COLO668 (cell line): ENCODE measurements at regions not wholly inside any gene's neighbourhood (a gene's known extent, or its start where the extent isn't known, plus 50 kb on each side); places are given as distances from the start of the nearest gene placed in this dataset.
A peak's percentile ranks its signal among the peaks of the same experiment; 100 is the strongest.

Experiments used
- DNase-seq: peaks from one replicate; lab custom pipeline; 2025; ENCODE audit not compliant: unreplicated experiment; lab: John Stamatoyannopoulos, UW

DNA sequence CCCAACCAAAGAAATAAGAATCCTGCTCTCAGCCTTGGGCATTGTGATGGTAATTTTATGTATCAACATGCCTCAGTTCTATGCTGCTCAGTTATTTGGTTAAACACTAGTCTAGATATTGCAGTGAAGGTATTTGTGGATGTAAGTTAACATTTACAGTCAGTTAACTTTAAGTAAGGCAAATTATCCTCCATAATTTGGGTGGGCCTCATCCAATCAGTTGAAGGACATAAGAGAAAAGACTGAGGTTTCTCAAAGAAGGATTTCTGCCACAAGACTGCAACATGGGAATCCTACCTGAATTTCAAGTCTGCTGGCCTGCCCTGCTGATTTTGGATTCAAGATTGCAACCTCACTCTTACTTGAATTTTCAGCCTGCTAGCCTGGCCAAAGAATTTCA lies 975.5 kb upstream of the ACVR2A start:
- DNase-seq = no peak

DNA sequence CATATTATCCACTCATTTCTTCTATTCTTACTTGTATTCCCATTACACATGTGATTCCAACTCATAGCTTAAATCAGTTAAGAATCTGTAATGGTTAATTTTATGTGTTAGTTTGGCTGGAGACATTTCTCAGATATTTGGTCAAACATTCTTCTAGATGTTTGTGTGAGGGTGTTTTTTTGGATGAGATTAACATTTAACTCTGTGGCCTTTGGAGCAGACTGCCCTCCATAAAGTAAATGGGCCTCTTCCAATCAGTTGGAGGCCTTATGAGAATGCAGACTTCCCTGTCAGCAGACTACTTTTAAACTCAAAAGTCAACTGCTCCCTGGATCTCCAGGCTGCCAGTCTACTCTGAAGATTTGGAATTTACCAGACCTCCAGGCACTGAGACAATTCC lies 976.8 kb upstream of the ACVR2A start:
- no peak for DNase-seq

DNA sequence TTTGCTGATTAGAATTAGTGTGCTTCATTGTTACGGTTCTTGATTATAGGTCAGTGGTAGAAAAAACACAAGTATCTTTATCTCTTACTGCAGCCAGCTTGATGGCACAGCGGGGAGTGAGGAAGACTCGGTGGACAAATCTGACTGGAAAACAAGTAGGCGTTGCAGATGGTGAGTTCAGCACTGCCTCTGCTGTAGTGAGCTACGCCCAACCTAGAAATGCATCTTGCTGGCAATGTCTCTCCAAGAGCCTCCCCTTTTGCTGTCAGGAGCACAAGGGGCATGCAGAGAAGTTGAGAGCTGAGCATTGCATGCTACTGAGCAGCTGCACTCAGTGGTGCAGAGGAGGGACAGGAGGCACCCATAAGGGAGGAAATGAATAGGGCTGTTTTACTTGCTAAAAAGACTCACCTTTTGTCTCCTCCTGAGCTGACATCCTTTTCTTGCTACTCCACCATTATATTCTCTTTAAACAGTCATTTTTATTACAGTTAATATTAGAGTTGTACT lies 977.3 kb upstream of the ACVR2A start:
- no peak for DNase-seq

DNA sequence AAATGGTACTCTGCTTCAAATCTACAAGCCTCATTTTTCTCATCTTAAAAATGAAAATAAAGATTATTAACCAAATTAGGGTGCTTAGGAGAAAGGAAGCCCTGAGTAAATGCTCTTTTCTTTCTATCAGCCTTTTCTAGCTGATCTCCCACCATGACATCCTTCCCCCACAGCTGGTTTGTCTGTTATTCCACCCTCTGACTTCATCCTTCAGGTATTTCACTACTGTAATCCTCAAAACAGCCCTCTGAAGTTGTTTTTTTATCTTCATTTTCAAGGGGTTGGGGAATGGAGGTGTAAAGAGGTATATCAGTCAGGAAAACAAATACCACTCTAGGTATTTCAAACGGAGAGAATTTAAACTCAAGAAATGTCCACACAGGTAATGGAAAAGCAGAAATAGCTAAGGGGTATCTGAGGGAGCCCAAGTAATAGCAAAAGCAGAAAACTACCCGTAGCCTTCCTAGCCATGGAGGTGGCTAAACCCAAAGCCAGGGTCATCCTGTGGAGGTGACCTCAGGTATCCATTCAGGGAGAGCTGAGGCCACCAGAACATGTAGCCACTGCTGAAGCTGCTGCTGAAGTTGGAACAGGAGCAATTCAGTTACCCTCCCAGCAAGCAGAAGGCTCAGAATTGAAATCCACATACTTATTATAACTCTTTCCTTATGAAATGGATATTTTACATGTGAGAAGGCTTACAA lies 990.9 kb upstream of the ACVR2A start:
- no peak for DNase-seq

DNA sequence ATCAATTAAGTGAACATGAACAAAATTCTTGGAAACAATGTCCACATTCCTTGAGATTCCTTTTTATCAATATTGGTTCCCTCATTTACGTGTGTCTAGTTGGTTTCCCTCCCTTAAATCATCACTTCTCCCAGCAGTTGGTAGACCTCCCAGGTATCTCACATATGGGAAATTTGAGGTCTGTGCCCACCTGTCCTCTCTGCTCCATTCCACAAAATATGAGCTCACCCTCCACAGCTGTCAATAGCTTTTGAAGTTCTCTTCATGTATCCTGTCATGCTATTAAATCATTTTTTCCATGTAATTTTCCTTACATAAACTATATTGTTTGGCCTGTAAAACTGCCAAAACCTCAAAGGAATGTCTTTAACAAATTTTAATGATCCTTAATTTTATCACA lies 992.2 kb upstream of the ACVR2A start:
- DNase-seq = no peak

DNA sequence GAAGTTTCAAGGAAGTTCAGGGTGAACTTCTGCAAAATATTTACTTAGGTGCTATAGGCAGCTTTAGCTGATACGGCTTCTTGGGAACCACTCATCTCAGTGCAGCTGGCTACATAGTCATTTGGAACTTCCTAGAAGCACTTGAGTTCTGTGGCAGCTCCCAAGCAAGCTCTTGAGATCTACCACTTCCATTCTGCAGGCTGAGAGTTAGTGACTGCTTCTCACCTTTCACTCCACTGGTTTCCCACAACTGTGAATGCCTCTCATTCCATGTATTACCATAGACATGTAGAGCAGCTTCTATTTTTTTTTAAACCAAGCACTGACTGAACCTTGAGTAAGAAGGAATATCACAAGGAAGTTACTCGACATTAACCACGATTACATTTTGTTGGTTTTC lies 994.1 kb upstream of the ACVR2A start:
- DNase-seq = no peak

DNA sequence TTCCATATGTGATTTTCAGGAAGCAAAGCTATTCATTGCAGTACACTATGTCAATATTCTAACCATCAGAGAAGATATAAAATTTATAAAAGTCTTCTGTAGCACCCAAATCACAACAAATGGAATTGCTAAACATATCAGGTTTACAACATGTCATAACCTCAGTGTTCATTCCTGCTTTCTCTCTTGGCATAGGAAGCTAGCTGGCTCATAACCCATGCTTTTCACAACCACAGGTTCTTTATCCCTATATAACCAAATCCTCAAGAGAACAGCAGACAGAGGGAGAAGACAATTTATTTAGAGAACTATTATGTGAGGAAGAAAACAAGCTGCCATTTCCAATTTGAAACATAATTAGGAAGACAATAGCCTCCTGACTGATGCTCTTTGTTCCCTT lies 997.0 kb upstream of the ACVR2A start:
- DNase-seq = no peak

DNA sequence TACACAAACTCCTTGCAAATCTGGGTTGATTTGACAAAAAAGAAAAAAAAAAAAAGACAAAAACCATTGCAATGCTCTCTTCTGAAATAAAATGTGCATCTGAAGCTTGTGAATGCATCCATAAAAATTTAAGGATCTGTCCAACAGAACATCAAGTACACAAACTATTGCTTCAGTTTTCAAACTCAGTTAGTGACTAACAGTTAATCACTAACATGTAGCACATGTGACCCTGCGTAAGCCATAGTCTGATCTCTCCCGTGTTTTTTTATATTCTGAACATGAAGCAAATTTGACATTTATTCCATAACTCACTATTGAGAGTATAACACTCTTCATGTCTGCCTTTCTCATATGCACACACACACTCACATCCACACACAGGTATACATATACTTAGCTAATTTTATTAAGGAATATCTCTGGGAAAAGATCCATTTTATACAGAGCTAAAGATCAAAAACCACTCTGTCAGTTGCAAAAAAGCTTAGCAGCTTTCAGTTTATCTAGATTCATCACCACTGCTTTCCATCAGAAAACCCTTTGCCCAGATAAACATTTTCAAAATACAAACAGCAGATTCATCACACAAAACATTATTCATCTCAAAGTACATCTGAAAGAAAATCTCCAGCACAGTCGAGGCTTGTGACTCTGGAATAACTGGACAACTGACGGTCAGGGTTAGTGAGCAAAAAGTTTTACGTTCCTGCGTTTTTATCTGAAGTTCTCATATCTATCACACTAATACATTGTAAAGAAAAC lies 1000.4 kb upstream of the ACVR2A start:
- DNase-seq = no peak

DNA sequence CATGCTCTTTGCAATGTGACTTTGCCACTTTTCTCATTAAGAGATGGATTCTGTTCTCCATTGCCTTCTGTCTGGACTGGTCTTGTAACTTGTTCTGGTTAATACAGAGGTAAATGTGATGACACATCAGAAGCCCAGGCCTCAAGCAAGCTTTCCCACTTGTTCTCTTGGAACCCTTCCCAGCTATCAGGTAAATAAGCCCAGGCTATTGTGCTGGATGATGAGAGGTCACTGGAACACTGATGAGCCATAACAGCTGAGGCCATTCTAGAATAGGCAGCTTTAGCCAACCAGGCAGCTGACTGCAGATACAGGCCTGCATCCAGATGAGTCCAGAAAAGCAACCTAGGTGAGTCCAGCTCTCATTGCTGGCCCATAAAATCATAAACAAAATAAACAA lies 1007.0 kb upstream of the ACVR2A start:
- DNase-seq = peak; percentile 16

DNA sequence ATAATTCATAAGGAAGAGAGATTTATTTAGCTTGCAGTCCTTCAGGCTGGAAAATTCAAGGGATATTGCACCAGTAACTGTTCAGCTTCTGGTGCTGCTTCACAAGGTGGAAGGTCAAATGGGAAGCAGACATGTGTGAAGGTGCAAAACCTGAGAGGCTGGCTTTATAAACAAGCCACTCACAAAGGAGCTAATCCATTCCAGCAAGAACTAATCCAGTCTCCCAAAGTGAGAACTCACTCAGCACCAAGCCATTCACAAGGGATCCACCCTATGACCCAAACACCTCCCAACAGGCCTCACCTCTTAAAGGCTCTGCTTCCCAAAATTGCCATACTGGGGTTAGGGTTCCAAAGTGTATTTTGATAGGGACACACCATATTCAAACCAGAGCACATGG lies 1018.4 kb upstream of the ACVR2A start:
- no peak for DNase-seq

DNA sequence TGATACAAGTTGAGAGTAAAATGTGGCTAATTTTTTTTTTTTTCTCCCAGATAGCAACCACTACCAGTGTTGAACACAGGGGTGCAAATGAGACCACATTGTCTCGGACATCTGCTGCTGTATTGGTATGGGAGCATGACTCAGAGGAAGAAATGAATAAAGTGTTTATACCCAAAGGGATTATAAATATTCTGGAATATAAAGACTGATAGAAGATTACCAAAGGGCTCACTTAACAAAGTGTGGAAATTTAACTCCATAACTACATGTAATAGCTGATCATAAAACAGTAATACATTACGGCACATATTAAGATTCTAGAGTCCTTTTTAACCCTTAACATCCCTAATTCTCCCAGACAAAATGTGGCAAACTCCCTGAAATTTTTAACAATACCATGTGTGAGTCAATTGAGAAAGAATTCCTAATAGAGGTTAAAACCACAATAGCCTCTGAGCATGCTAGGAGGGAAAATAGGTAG lies 1023.0 kb upstream of the ACVR2A start:
- DNase-seq = no peak

DNA sequence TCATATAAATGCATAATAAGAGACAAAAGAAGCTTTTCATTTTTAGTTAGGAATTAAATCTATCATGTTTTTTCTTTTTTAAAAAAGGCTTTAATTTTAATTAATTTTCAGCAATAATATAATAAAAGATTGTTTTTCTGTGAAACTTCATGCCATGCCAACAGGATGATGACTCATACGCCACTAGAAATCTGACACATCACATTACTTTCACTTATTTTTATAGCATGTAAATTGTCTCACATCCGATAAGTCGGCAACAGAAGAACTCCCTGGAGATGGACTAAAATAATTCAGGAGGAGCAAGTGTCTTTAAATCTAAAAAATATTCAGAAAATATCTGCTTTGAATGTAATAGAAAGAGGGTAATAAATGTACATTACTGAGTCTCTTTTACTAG lies 1024.2 kb upstream of the ACVR2A start:
- DNase-seq = no peak

DNA sequence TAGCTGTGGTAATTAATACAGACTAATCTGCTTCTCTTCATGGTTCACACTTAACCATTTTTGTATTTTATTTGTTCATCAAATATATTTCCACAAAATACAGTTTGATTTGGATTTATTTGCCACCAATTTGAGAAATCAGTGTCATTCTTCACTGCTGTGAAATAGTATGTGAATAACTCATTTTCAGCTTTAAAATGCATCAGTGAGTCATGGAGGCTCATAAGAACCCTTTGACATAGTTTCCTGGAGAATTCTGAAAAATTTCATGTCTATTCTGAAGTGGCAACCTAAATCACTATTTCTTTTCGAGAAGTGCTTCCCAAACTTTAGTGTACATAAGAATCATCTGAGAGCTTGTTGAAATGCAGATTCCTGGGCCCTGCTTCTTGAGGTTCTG lies 1026.7 kb upstream of the ACVR2A start:
- DNase-seq = no peak

DNA sequence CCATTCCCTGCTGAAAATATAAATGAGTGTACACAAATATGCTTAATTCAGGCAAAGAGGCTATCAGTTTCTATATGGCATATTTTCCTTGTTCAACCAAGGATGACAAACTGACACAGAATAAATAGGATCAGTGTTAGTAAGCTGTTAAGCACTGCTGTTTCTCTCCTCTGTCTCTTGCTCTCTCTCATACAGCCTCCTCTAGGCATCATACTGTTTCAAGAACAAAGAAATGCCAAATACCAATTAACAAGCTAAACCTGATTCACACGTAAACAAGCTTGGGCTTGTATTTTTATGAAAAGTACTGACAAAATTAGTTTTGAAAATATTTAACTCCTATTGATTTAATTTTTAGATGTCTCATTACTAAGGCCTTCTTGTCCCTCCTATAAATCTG lies 1027.2 kb upstream of the ACVR2A start:
- DNase-seq = no peak

DNA sequence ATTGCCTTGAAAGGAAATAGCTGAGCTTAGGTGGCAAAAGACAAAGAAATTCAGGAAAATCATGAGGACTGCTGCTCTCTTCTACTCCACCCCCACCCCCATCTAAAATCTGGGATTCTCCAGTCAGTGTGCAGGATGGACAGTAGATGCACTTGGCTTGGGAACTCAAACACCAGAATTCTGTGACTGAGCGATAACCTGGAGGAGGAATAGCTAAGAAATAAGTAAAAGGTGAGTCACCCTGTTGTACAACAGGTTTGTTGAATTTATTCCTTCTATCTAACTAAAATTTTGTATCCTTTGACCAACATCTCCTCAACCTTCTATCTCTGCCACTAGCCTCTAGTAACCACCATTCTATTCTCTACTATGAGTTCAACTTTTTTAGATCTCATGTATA lies 1029.9 kb upstream of the ACVR2A start:
- no peak for DNase-seq

DNA sequence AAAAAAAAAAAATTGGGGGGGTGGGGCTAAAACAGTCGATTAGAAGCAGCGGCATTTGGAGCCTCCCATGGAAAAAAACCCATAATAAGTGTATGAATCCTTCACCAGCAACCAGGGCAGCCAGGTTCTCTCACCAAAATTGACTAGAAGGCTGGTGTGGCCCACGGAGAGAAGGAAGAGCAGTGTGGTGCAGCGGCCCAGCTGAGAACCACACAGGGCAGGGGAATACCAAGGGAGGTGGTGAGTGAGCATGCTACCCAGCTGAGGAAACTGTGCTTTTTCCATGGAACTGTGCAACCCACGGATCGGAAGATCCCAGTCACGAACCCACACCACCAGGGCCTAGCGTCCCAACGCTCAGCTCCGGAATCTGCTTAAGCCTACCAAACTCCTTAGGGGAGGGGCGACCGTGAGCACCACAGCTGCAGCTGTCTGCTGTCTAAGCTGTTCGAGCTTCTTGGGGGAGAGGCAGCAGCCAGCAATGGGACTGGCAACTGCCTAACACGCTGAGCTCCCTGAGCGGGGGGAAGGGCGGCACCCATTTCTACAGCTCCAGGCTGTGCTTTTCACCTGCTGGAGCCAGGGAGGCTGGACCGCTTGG lies 1037.2 kb upstream of the ACVR2A start:
- DNase-seq = no peak

DNA sequence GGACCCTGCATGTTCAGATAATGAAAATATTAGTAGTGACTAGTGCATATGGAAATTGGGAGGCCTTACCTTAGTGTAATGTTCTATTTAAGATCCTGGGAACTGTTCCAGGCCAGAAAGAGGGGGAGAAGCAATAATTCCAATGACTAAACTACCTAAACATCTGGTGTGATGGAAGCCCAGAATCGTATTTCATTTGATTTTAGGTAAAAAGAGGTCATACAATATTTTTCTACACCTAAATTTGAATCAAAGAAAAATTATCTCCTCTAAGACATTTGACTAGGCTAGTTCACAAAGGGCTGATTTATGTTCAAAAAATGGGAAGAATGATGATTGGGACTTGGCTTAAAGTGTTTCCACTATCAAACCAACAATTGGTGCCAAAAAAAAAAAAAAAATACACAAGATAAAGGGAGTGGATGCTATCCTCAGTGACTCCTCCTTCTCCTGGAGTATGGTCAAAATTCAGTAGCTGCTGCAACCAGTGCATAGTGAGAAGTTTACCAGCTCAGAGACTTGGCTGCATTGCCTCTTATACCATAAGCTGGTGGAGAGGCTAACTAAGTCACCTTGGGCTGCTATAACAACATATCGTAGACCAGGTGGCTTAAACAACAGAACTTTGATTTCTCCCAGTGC lies 1038.3 kb upstream of the ACVR2A start:
- no peak for DNase-seq

DNA sequence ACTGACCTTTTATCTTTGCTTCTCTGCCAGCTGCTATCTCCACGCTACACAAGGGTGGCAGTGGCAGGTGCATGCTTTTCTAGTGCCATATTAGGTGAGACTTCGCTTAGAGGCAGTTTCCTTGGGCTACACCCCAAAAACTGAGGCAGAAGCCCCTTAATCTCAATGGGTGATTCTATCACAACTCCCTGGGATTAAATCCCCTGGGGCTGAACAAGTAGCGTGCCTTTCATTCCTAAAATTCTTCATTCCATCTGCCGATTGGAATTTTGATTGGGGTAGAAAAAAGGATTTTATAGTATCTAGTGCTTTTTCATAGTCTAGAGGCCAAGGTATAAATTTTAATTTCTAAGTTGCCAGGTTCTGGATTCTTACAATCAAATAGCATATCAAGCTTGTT lies 1040.5 kb upstream of the ACVR2A start:
- DNase-seq = no peak

DNA sequence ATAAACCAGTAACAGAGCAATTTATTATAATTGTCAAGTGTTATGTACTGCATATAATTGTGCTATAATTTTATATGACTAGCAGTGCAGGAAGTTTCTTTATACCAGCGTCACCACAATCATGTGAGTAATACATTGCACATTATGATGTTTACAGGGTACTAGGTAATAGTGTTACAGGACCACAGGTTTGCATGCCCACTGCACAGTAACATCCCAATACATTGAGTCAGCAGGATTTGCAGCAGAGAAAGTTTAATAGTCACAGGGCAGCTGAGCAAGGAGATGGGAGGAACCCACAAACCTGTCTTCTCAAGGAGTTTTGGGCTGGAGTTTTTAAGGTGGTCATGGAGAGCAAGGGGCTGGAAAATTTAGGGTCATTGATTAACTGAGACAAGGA lies 1042.9 kb upstream of the ACVR2A start:
- DNase-seq = no peak

DNA sequence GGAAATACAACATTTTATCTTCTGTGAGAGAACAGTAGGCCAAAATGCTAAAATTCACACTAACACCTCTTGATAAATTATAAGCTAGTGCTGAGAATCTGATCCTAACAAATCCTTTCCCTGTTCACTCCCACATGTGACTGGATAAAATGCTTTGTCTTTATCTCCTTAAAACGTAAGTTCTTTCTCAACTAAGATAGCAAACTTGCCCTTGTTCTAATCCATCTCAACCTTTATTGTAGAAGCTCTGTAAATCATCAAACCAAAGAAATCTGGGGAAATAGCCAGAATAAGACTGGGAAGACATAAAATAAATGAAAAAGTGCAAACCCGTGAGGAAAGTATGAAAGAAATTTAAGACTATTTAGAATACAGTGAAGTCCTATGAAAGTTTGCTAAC lies 1058.4 kb upstream of the ACVR2A start:
- no peak for DNase-seq

DNA sequence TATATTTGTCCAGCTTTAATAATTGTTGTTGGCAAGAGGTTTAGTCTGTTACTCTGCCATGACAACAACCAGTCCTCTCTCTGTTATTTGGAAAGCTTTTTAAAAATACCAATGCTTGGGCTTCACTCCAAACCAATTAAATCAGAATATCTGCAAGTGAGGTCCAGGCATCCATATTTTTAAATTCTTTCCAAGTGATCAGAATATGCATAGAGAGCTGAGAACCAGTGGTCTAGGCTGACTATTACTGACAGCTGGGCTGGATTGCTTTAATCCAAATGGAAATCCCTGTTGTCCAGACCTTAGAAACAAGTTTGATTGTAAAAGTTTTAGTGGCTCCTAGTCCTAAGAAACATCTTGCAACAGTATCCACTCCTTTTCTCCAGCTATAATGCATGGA lies 1059.7 kb upstream of the ACVR2A start:
- no peak for DNase-seq

DNA sequence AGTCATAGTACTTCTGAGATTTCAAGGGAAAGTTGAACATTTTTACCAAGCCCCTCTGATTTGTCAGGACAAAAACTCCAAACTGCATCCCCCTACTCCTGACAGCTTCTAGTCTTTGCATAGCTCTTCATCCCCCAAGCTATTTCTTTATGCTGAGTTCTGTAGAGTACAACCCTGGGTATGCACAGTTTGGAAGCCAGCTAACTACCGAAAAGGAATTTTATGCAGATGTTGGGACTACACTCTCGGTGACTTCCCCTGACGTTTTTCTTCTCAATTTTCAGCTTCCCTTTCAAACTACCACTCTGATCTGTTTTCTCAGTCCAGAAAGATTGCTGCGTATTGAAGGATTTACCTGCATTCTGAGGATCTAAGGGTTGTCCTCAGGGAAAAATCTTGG lies 1060.2 kb upstream of the ACVR2A start:
- no peak for DNase-seq
